ENCODE measurements at regions not wholly inside any gene's neighbourhood (a gene's known extent, or its start where the extent isn't known, plus 50 kb on each side); places are given as distances from the start of the nearest gene placed in this dataset.
"Not testable (repeated sequence)": the region's sequence is repeated elsewhere in the genome, so short reads cannot be mapped to it uniquely, and the experiment has no call there.

DNA sequence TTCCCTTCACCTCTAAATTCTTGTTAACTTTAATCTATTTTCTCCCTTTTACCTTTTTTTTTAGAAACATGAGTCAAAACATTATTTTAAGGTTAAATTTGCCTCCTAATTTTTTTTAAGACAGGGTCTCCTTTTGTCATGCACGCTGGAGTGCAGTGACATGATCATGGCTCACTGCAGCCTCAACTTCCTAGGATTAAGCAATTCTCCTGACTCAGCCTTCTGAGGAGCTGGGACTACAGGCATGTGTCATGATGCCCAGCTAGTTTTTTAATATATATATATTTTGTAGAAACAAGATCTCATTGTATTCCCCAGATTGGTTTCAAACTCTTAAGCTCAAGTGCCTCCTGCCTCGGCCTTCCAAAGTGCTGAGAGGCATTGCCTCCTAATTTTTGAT, 424.7 kb upstream of the FAM174A start:
- no peak for DNase-seq
- H3K9me3 ChIP-seq, result peaks cover 6% of the 10 kb centered on the region; the same call in 1 of the 2 replicates
- no peak overlapping the region for H3K4me3 ChIP-seq (ENCODE audit: low read depth, low read length)
- H3K27me3 ChIP-seq, result no peaks in the 10 kb centered on the region
- H3K36me3 ChIP-seq, result no peaks in the 10 kb centered on the region
- no peaks in the 10 kb centered on the region for H3K4me1 ChIP-seq
- TF ChIP-seq, protein P1, sequence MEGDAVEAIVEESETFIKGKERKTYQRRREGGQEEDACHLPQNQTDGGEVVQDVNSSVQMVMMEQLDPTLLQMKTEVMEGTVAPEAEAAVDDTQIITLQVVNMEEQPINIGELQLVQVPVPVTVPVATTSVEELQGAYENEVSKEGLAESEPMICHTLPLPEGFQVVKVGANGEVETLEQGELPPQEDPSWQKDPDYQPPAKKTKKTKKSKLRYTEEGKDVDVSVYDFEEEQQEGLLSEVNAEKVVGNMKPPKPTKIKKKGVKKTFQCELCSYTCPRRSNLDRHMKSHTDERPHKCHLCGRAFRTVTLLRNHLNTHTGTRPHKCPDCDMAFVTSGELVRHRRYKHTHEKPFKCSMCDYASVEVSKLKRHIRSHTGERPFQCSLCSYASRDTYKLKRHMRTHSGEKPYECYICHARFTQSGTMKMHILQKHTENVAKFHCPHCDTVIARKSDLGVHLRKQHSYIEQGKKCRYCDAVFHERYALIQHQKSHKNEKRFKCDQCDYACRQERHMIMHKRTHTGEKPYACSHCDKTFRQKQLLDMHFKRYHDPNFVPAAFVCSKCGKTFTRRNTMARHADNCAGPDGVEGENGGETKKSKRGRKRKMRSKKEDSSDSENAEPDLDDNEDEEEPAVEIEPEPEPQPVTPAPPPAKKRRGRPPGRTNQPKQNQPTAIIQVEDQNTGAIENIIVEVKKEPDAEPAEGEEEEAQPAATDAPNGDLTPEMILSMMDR (IDR thresholded peaks at IDR 0.05; ENCODE audit: low read depth, low read length), result no peak

DNA sequence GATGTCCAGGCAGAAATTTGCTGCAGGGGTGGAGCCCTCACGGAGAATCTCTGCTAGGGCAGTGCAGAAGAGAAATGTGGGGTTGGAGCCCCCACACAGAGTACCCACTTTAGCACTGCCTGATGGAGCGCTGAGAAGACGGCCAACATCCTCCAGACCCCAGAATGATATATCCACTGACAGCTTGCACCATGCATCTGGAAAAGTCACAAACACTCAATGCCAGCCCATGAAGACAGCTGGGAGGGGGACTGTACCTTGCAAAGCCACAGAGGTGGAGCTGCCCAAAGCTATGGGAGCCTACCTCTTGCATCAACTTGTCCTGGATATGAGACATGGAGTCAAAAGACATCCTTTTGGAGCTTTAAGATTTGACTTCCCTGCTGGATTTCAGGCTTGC, 426.3 kb upstream of the FAM174A start:
- no peaks in the 10 kb centered on the region for H3K36me3 ChIP-seq
- peaks cover 6% of the 10 kb centered on the region; the same call in 1 of the 2 replicates for H3K9me3 ChIP-seq
- no peaks in the 10 kb centered on the region for H3K27me3 ChIP-seq
- no peak for DNase-seq
- no peak overlapping the region for H3K4me3 ChIP-seq (ENCODE audit: low read depth, low read length)
- no peaks in the 10 kb centered on the region for H3K4me1 ChIP-seq
- TF ChIP-seq, protein P1 (IDR thresholded peaks at IDR 0.05; ENCODE audit: low read depth, low read length), result no peak

DNA sequence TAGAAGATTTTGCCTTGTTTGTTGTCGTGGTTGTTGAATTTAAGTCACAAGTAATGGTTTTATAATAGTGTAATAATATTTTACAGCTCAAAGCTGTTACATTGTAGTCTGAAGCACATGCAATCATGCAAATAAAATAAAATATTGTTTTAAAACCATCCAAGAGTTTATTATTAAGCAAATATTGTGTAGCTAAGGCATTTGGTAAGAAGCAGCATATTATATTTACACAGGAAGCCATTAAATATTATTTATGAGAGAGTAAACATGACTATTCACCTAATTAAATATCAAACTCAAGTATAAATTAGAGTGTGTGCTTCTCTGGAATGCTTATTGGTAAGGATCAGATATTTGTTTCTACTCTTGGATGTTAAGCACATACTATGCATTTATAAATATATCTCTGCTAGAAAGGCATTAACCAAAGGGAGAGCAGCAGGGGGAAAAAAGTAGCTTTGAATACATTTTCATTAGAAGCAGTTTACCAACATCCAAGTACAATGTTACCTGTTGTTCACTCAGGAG, 431.5 kb upstream of the FAM174A start:
- H3K4me3 ChIP-seq (ENCODE audit: low read depth, low read length); H3K27me3 ChIP-seq; DNase-seq; H3K36me3 ChIP-seq; H3K4me1 ChIP-seq; H3K9me3 ChIP-seq: not testable (repeated sequence)

DNA sequence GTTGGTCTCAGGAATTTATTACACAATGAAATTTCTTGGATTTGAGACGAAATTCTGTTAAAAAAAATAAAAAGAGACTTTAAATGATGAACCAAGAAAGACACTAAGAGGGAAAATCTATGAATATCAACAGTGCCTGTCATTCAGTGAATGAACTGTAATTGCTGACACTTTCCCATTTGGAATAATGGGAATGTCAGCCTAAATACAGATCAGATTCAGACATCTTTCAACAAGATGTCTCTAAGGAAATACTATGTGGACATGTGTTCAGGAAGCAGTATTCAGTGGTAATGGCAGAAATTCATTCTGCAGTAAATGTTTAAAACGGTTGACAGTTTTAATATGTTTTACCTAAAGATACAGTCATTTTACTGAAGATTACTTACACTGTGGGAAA, 433.7 kb upstream of the FAM174A start:
- not testable (repeated sequence) for H3K4me1 ChIP-seq; H3K27me3 ChIP-seq; DNase-seq; H3K4me3 ChIP-seq (ENCODE audit: low read depth, low read length); H3K36me3 ChIP-seq; H3K9me3 ChIP-seq

DNA sequence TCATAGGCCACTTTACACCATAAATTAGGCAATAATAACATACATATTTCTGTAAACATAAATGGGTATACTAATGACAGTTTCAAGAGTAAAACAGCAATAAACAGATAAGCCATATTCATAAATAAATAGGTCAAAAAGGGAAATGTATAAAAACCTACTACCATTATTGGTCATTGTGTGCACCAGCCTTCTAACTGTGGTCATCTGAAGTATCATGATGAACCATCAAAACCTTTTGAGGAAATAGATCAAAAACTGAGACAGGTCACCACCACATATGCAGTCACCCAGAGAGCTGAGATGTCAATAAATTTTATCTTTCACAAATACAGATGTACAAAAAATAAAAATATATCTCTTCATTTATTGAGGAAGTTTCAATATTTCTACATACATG, 438.8 kb upstream of the FAM174A start:
- H3K4me3 ChIP-seq (ENCODE audit: low read depth, low read length), result not testable (repeated sequence)

DNA sequence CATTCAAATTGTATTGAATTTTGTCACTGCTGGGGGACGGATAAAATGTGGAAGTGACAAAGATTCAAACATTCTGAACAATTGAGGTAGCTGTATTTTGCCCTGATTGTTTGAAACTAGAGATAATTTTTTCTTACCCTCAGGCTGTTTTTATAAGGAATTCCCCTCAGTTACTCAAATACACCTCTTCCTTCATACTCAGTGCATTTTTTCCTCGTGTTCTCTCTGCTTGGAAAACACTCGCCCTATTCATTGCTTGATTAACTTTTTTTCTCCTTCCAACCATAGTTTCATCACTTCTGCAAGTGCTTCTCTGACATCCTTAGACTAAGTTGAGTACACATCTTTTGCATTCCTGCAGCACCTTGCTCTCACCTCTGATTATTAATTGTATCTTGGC, 454.5 kb upstream of the FAM174A start:
- not testable (repeated sequence) for DNase-seq; H3K27me3 ChIP-seq; H3K36me3 ChIP-seq; H3K4me3 ChIP-seq (ENCODE audit: low read depth, low read length); H3K9me3 ChIP-seq; H3K4me1 ChIP-seq

More for the DNA sequence above, 438.8 kb upstream of the FAM174A start:
- H3K9me3 ChIP-seq, H3K36me3 ChIP-seq, H3K4me1 ChIP-seq, H3K27me3 ChIP-seq, DNase-seq: not testable (repeated sequence)

DNA sequence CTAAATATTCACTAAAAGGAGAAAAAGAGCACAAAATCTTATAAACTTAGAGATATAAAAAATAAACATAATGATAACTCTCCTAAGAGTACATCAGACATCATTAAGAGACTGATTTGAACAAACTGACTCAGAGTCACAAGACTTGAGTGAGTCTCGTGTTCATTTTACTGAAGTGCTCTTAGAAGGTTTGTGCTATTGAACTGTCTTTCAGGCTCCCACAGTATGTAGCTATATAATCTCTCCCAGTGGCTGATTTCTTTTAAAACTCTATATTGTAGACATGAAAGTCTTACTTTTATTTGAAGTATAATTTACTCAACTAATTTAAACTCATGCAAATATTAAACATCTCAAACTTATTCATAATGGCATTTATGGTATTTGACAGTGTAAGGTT, 456.0 kb upstream of the FAM174A start:
- DNase-seq; H3K27me3 ChIP-seq; H3K4me3 ChIP-seq (ENCODE audit: low read depth, low read length); H3K4me1 ChIP-seq; H3K36me3 ChIP-seq; H3K9me3 ChIP-seq: not testable (repeated sequence)

DNA sequence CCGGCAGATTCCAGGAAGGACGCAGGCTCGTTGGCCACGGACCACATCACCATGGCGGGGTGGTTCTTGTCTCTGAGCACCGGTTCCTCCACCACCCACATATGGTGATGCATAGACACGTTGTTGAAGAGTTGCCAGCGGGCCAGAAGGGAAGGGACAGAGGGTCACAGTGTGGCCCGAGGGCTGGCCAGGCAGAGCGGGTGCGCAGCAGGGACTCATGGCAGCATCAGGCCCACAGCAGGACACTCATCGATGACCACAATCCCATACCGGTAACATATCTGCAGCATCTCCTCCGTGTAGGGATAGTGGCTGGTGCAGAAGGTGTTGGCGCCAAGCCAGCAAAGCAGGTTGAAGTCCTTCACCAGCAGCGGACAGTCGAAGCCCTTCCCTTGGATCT, 469.2 kb upstream of the FAM174A start:
- not testable (repeated sequence) for DNase-seq; H3K4me1 ChIP-seq; H3K27me3 ChIP-seq; H3K9me3 ChIP-seq; H3K4me3 ChIP-seq (ENCODE audit: low read depth, low read length); H3K36me3 ChIP-seq

DNA sequence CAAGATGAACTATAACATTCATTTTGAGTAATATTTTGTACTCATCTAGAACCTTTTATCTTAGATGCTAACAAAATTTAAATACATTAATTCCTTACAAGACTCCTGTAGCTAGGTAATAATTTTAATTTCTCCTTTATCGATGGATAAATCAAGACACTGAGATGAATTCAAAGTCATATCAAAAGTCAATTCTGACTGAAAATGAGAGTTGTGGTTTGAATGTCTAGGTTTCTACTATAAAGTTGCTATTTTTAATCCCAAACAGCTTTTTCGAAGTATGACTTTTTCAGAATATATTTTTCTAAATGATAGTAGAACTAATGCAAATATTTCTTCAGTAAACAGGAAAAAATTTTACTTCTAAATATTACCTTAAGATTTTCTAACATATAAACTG, 491.7 kb upstream of the FAM174A start:
- H3K9me3 ChIP-seq, result no peaks in the 10 kb centered on the region
- H3K4me1 ChIP-seq, result no peaks in the 10 kb centered on the region
- no peaks in the 10 kb centered on the region for H3K36me3 ChIP-seq
- no peak for DNase-seq
- H3K27me3 ChIP-seq, result no peaks in the 10 kb centered on the region
- no peak overlapping the region for H3K4me3 ChIP-seq (ENCODE audit: low read depth, low read length)
- TF ChIP-seq, protein P1 (IDR thresholded peaks at IDR 0.05; ENCODE audit: low read depth, low read length), result no peak
